ENCODE measurements at regions not wholly inside any gene's neighbourhood (a gene's known extent, or its start where the extent isn't known, plus 50 kb on each side); places are given as distances from the start of the nearest gene placed in this dataset.
A peak's percentile ranks its signal among the peaks of the same experiment; 100 is the strongest.

- Histone ChIP-seq H3K9me3 (replicated peaks in 1 of 11) (peaks cover 0 to 30% (median 12%) of the 10 kb centered on the region in 11 experiments; a peak in 10 of 22 replicates), H3K36me3 (no peaks in the 10 kb centered on the region), H3K4me3 (no peak overlapping the region), H3K4me2 (peak overlapping the region; percentile 42 to 72 (median 62)), H3K4me1 (peaks cover 22 to 84% (median 41%) of the 10 kb centered on the region in 10 experiments), H4K20me1 (no peaks in the 10 kb centered on the region), H3K9ac (peak overlapping the region in 5 of 11 experiments; percentile 7 to 52 (median 47); a peak in 10 of 22 replicates), H3K27ac (peak overlapping the region in 10 of 11 experiments; percentile 4 to 77 (median 63); a peak in 17 of 22 replicates), H3K27me3 (no peaks in the 10 kb centered on the region)
- TF ChIP-seq Cebpa-rat (IDR thresholded peaks at IDR 0.05) = no peak
These were observed 70.4 kb upstream of the BACH1 start for GRCh38 chr21:29228306-29228705.

GRCh38 chr21:29230551-29231261 is 68.0 kb upstream of the BACH1 start:
- Histone ChIP-seq H4K20me1 (no peaks in the 10 kb centered on the region), H3K4me3 (no peak overlapping the region), H3K4me2 (peak overlapping the region in 6 of 11 experiments; percentile 1 to 89 (median 76); a peak in 10 of 22 replicates), H3K4me1 (peaks cover 22 to 98% (median 54%) of the 10 kb centered on the region in 10 experiments), H3K9ac (peak overlapping the region in 3 of 11 experiments; percentile 1 to 44 (median 18); a peak in 2 of 22 replicates), H3K9me3 (replicated peaks in 1 of 11) (peaks cover 0 to 8% (median 2%) of the 10 kb centered on the region in 11 experiments; a peak in 7 of 22 replicates), H3K27ac (peak overlapping the region in 5 of 11 experiments; percentile 9 to 94 (median 87); a peak in 9 of 22 replicates), H3K36me3 (no peaks in the 10 kb centered on the region), H3K27me3 (no peaks in the 10 kb centered on the region)
- TF ChIP-seq Cebpa-rat (IDR thresholded peaks at IDR 0.05) = no peak

- peak overlapping the region in 5 of 11 experiments; percentile 31 to 94 (median 87); a peak in 8 of 22 replicates for H3K27ac ChIP-seq
- peaks cover 22 to 99% (median 61%) of the 10 kb centered on the region in 10 experiments for H3K4me1 ChIP-seq
- no peaks in the 10 kb centered on the region for H3K36me3 ChIP-seq
- peak overlapping the region in 3 of 11 experiments; percentile 10 to 51 (median 45); a peak in 4 of 22 replicates for H3K9ac ChIP-seq
- H3K4me2 ChIP-seq = peak overlapping the region in 4 of 11 experiments; percentile 74 to 89 (median 81); a peak in 8 of 22 replicates
- no peak for TF ChIP-seq Cebpa-rat (IDR thresholded peaks at IDR 0.05)
- no peaks in the 10 kb centered on the region for H4K20me1 ChIP-seq
- no peaks in the 10 kb centered on the region for H3K27me3 ChIP-seq
- no peak overlapping the region for H3K4me3 ChIP-seq
- no peaks in the 10 kb centered on the region for H3K9me3 ChIP-seq (replicated peaks in 1 of 11)
These were observed 66.8 kb upstream of the BACH1 start for GRCh38 chr21:29231756-29232529.

- H3K36me3 ChIP-seq = no peaks in the 10 kb centered on the region
- no peaks in the 10 kb centered on the region for H3K27me3 ChIP-seq
- H3K4me3 ChIP-seq = no peak overlapping the region
- no peaks in the 10 kb centered on the region for H4K20me1 ChIP-seq
- no peaks in the 10 kb centered on the region for H3K9me3 ChIP-seq (replicated peaks in 1 of 11)
- peak overlapping the region in 4 of 11 experiments; percentile 87 to 94 (median 88); a peak in 7 of 22 replicates for H3K27ac ChIP-seq
- peaks cover 22 to 99% (median 61%) of the 10 kb centered on the region in 10 experiments for H3K4me1 ChIP-seq
- H3K4me2 ChIP-seq = peak overlapping the region in 4 of 11 experiments; percentile 74 to 89 (median 81); a peak in 8 of 22 replicates
- H3K9ac ChIP-seq = peak overlapping the region in 4 of 11 experiments; percentile 34 to 65 (median 48); a peak in 6 of 22 replicates
- TF ChIP-seq Cebpa-rat (IDR thresholded peaks at IDR 0.05) = no peak
These were observed 66.0 kb upstream of the BACH1 start for GRCh38 chr21:29232530-29233255.

- H3K9me3 ChIP-seq (replicated peaks in 1 of 11) = no peaks in the 10 kb centered on the region
- H3K27me3 ChIP-seq = no peaks in the 10 kb centered on the region
- H3K9ac ChIP-seq = peak overlapping the region in 4 of 11 experiments; percentile 24 to 82 (median 62); a peak in 6 of 22 replicates
- TF ChIP-seq Cebpa-rat (IDR thresholded peaks at IDR 0.05) = no peak
- no peaks in the 10 kb centered on the region for H4K20me1 ChIP-seq
- no peak overlapping the region for H3K4me3 ChIP-seq
- H3K27ac ChIP-seq = peak overlapping the region in 4 of 11 experiments; percentile 87 to 94 (median 88); a peak in 7 of 22 replicates
- H3K4me2 ChIP-seq = peak overlapping the region in 5 of 11 experiments; percentile 74 to 89 (median 85); a peak in 8 of 22 replicates
- peaks cover 22 to 99% (median 61%) of the 10 kb centered on the region in 10 experiments for H3K4me1 ChIP-seq
- no peaks in the 10 kb centered on the region for H3K36me3 ChIP-seq
These were observed 65.5 kb upstream of the BACH1 start for GRCh38 chr21:29233256-29233546.

GRCh38 chr21:29233611-29234540 is 64.8 kb upstream of the BACH1 start:
- H3K4me3 ChIP-seq = no peak overlapping the region
- H3K36me3 ChIP-seq = no peaks in the 10 kb centered on the region
- no peaks in the 10 kb centered on the region for H3K9me3 ChIP-seq (replicated peaks in 1 of 11)
- TF ChIP-seq Cebpa-rat (IDR thresholded peaks at IDR 0.05) = no peak
- peak overlapping the region in 4 of 11 experiments; percentile 24 to 82 (median 80); a peak in 5 of 22 replicates for H3K9ac ChIP-seq
- no peaks in the 10 kb centered on the region for H3K27me3 ChIP-seq
- peak overlapping the region in 5 of 11 experiments; percentile 74 to 89 (median 85); a peak in 10 of 22 replicates for H3K4me2 ChIP-seq
- H3K4me1 ChIP-seq = peaks cover 22 to 99% (median 61%) of the 10 kb centered on the region in 10 experiments
- H4K20me1 ChIP-seq = no peaks in the 10 kb centered on the region
- H3K27ac ChIP-seq = peak overlapping the region in 5 of 11 experiments; percentile 38 to 94 (median 87); a peak in 9 of 22 replicates

GRCh38 chr21:29235714-29236197 is 63.0 kb upstream of the BACH1 start:
- Histone ChIP-seq H3K4me1 (peaks cover 23 to 100% (median 66%) of the 10 kb centered on the region in 10 experiments), H3K27ac (peak overlapping the region in 8 of 11 experiments; percentile 47 to 94 (median 81); a peak in 15 of 22 replicates), H3K27me3 (no peaks in the 10 kb centered on the region), H3K4me3 (peak overlapping the region in 2 of 10 experiments; percentile 27 to 28; a peak in 1 of 20 replicates), H3K9ac (peak overlapping the region in 6 of 11 experiments; percentile 2 to 82 (median 76); a peak in 10 of 22 replicates), H3K36me3 (no peaks in the 10 kb centered on the region), H3K4me2 (peak overlapping the region; percentile 1 to 93 (median 76); a peak in 16 of 22 replicates), H3K9me3 (replicated peaks in 1 of 11) (peaks cover 0 to 7% (median 0%) of the 10 kb centered on the region in 11 experiments; a peak in 3 of 22 replicates), H4K20me1 (no peaks in the 10 kb centered on the region)
- no peak for TF ChIP-seq Cebpa-rat (IDR thresholded peaks at IDR 0.05)

Measured in BLaER1 treated with 17β-estradiol and CSF1 and Interleukin-3, amounts not matched to agents 10 nM and 100 nM (cell line).